Thyroid gland (tissue), 4 donors: ENCODE measurements at regions not wholly inside any gene's neighbourhood (a gene's known extent, or its start where the extent isn't known, plus 50 kb on each side); places are given as distances from the start of the nearest gene placed in this dataset.

ENCODE experiments used
- DNase-seq, 2 donors: peaks; one replicate each; pipeline ENCODE4 v3.0.0-alpha.2; 2019
- H3K27ac ChIP-seq, 3 donors: fragments of 200-600 bp; sonication (generic); 1 replicate in 2 of 3; 2 replicates in 1 of 3; pipeline ENCODE4 v1.5.1; 2016 to 2019; ENCODE audit warnings: mild to moderate bottlenecking in 1 of 3, moderate library complexity in 1 of 3
- H3K27me3 ChIP-seq: fragments of 200-600 bp; sonication (generic); one replicate; pipeline ENCODE4 v1.5.1; 2019
- H3K36me3 ChIP-seq, 2 donors: fragments of 200-600 bp; sonication (generic); one replicate each; pipeline ENCODE4 v1.5.1; 2016 to 2019
- H3K4me1 ChIP-seq, 2 donors: fragments of 200-600 bp; sonication (generic); one replicate each; pipeline ENCODE4 v1.5.1; 2017 to 2019
- H3K4me3 ChIP-seq, 3 donors: fragments of 200-600 bp; sonication (generic); replicated peaks in 1 of 3; 1 replicate in 2 of 3; 2 replicates in 1 of 3; pipeline ENCODE4 v1.5.1; 2016; ENCODE audit warnings: mild to moderate bottlenecking in 1 of 3
- H3K9me3 ChIP-seq: fragments of 200-600 bp; sonication (generic); one replicate; pipeline ENCODE4 v1.5.1; 2017
- POLR2A ChIP-seq, 2 donors: fragments of 450-650 bp; IDR thresholded peaks; one replicate each; pipeline ENCODE4 v1.6.1; 2017; ENCODE audit warnings: antibody characterized with exemption in 2 of 2, mild to moderate bottlenecking in 2 of 2, moderate library complexity in 1 of 2
- WGBS, 2 donors: methylation state at CpG; one replicate each; pipeline ENCODE4 v1.1.5; 2017; 5-methylcytosine and 5-hydroxymethylcytosine counted together
- intact Hi-C: fragments of 100-400 bp; cut with DNase I; formaldehyde crosslinking; loops from one replicate; pipeline ENCODE4 v1.15.1; 2023
- TF ChIP-seq, protein P1 (sequence below), 6 experiments: fragments of 200-600 bp in 3 of 6; fragments of 450-650 bp in 3 of 6; sonication (generic) in 3 of 6; IDR thresholded peaks; one replicate each; pipeline ENCODE4 v1.5.1; 2016 to 2019; ENCODE audit warnings: antibody characterized with exemption in 6 of 6, mild to moderate bottlenecking in 2 of 6, inconsistent platforms in 1 of 6, moderate library complexity in 1 of 6

DNA sequence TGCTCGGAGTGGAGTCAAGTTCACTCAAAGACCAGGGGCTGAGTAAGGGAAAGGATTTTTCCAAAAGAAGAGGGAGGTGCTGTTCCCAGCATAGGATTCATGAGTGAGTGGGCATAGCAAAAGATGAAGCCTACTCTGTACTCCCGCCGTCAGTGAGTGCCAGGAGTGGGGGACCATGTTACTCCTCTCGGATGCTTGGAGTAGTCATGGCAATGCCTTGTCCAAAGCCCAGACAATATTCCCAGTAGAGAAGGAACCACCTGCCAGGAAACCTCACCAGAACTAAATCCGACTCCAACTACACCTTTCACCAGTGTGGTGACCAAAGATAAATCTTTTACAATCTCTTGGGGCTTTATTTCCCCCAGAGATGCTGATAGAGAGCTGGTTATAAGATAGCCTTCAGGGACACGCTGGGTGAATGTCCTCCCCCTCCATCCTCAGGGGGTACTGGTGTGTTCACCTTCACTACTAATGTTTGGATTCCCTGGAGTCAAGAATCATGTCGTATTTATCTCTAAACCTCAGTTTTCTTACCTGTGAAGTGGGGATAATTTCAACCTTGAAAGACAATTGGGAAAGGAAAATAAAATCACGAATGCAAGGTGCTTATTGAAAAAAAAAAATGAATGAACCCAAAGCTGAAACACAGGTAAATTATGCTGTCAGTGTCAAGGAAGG, 165.2 kb downstream of the NSG2 start:
- intact Hi-C loops = no loop called here
- no peaks in the 10 kb centered on the region for H3K27me3 ChIP-seq
- H3K4me3 ChIP-seq = no peak overlapping the region
- no peak for DNase-seq
- no peak for TF ChIP-seq POLR2A (IDR thresholded peaks at IDR 0.05)
- TF ChIP-seq, protein P1, sequence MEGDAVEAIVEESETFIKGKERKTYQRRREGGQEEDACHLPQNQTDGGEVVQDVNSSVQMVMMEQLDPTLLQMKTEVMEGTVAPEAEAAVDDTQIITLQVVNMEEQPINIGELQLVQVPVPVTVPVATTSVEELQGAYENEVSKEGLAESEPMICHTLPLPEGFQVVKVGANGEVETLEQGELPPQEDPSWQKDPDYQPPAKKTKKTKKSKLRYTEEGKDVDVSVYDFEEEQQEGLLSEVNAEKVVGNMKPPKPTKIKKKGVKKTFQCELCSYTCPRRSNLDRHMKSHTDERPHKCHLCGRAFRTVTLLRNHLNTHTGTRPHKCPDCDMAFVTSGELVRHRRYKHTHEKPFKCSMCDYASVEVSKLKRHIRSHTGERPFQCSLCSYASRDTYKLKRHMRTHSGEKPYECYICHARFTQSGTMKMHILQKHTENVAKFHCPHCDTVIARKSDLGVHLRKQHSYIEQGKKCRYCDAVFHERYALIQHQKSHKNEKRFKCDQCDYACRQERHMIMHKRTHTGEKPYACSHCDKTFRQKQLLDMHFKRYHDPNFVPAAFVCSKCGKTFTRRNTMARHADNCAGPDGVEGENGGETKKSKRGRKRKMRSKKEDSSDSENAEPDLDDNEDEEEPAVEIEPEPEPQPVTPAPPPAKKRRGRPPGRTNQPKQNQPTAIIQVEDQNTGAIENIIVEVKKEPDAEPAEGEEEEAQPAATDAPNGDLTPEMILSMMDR (IDR thresholded peaks at IDR 0.05) = no peak
- H3K4me1 ChIP-seq = no peaks in the 10 kb centered on the region
- no peaks in the 10 kb centered on the region for H3K36me3 ChIP-seq
- no peak overlapping the region for H3K27ac ChIP-seq
- 66 to 75% methylated on average over 7 of the region's 8 CpGs for WGBS, 2 donors
- H3K9me3 ChIP-seq = no peaks in the 10 kb centered on the region

DNA sequence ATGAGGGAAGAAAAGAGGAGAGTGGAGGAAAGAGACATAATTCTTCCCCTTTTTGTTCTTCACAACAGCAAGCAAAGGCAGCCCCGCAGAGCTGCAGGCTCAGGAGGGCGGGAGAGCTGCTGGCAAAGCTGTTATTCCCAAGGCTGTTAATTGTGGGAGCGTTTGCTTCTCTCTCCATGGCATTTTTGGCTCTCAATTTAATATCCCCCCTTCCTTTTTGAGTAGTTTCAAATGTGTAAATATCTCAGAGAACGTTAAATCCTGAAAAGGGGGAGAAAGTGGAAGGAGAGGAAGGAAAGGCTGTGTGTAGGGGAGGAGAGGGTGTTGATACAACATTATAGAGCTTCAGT, 165.7 kb downstream of the NSG2 start:
- Histone ChIP-seq H3K27ac (no peak overlapping the region), H3K36me3 (no peaks in the 10 kb centered on the region), H3K4me1 (no peaks in the 10 kb centered on the region), H3K27me3 (no peaks in the 10 kb centered on the region), H3K9me3 (no peaks in the 10 kb centered on the region), H3K4me3 (no peak overlapping the region)
- no peak for DNase-seq
- 40 to 55% methylated on average over 4 of the region's 4 CpGs for WGBS, 2 donors
- intact Hi-C loops = no loop called here
- TF ChIP-seq, protein P1 (IDR thresholded peaks at IDR 0.05) = no peak
- no peak for TF ChIP-seq POLR2A (IDR thresholded peaks at IDR 0.05)

DNA sequence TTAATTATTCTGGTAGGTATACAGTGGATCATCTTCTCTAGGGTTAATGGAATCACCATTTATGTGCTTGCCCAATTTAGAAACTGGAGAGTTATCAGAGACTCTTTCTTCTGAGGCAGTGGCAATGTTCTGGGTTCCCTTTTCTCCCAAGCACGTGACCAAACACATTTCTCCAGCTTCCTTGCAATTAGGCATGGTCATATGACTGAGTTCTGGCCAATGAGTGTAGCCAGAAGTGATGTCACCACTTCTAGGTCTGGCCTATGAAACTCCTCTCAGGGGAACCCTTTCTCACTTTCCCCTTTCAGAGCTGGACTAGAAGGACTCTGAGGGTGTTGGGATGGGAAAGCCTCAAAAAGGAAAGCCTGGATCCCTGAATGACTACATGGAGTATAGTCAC, 172.0 kb downstream of the NSG2 start:
- H3K27me3 ChIP-seq = no peaks in the 10 kb centered on the region
- WGBS, 2 donors = 52 to 56% methylated on average over 1 of the region's 1 CpG
- H3K27ac ChIP-seq = no peak overlapping the region
- no peak for DNase-seq
- no peak overlapping the region for H3K4me3 ChIP-seq
- intact Hi-C loops = no loop called here
- H3K9me3 ChIP-seq = no peaks in the 10 kb centered on the region
- H3K36me3 ChIP-seq = no peaks in the 10 kb centered on the region
- TF ChIP-seq, protein P1 (IDR thresholded peaks at IDR 0.05) = no peak
- TF ChIP-seq POLR2A (IDR thresholded peaks at IDR 0.05) = no peak
- H3K4me1 ChIP-seq = no peaks in the 10 kb centered on the region

DNA sequence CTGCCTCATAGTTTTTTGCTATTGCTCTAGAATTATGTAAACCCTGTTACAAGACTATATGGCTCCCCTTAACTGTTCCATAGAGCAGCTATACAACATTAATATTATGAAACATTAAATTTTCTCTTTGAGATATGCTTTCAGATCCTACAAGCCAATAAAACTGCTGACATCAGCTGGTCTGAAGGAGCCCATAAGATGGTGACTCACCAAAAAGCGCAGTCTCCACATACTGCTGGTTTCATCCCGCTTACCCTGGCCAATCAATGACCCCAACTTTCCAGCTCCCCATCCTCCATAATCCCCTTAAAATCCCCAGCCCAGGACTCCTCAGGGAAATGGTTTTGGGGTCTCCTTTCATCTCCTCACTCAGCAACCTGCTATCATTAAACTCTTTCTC, 172.7 kb downstream of the NSG2 start:
- WGBS, 2 donors = 97 to 100% methylated on average over 2 of the region's 2 CpGs
- intact Hi-C loops = no loop called here

DNA sequence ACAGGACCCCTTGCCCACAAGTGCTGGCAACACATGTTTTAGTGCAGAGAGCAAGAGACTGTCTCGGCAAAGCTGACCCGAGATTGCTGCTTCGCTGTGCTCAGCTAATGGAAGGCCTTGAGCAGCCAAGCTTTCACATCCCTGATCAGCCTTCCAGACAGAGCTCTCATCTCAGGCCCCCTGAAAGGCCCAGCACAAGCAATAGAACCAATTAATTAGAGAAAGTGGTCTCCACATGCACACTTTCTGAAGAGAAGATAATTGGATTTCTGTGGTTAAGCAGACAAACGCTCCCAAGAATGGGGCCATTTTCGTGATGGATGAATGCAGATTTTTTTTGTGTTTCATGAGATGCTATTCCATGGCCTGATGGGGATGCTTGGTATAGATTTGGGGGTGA, 174.9 kb downstream of the NSG2 start:
- intact Hi-C loops = no loop called here
- no peak for DNase-seq
- H3K27me3 ChIP-seq = no peaks in the 10 kb centered on the region
- no peaks in the 10 kb centered on the region for H3K36me3 ChIP-seq
- 89 to 91% methylated on average over 5 of the region's 5 CpGs for WGBS, 2 donors
- no peaks in the 10 kb centered on the region for H3K4me1 ChIP-seq
- no peak overlapping the region for H3K4me3 ChIP-seq
- H3K9me3 ChIP-seq = no peaks in the 10 kb centered on the region
- no peak overlapping the region for H3K27ac ChIP-seq
- TF ChIP-seq, protein P1 (IDR thresholded peaks at IDR 0.05) = no peak
- no peak for TF ChIP-seq POLR2A (IDR thresholded peaks at IDR 0.05)

More for the DNA sequence above, 172.7 kb downstream of the NSG2 start:
- no peak for DNase-seq
- no peaks in the 10 kb centered on the region for H3K4me1 ChIP-seq
- no peaks in the 10 kb centered on the region for H3K36me3 ChIP-seq
- TF ChIP-seq POLR2A (IDR thresholded peaks at IDR 0.05) = no peak
- TF ChIP-seq, protein P1 (IDR thresholded peaks at IDR 0.05) = no peak
- no peak overlapping the region for H3K27ac ChIP-seq
- no peaks in the 10 kb centered on the region for H3K27me3 ChIP-seq
- no peak overlapping the region for H3K4me3 ChIP-seq
- H3K9me3 ChIP-seq = no peaks in the 10 kb centered on the region
